IPS DF 6.9 (cell line): ENCODE measurements at regions not wholly inside any gene's neighbourhood (a gene's known extent, or its start where the extent isn't known, plus 50 kb on each side); places are given as distances from the start of the nearest gene placed in this dataset.
"Not testable (repeated sequence)": the region's sequence is repeated elsewhere in the genome, so short reads cannot be mapped to it uniquely, and the experiment has no call there.

Source experiments
- DNase-seq: peaks from one replicate; pipeline ENCODE4 v3.0.0-alpha.2; 2013; ENCODE audit warnings: low read depth, low spot score
- H3K27ac ChIP-seq: one replicate; pipeline ENCODE4 v1.5.1; 2013; ENCODE audit warnings: low read length, control low read depth
- H3K27me3 ChIP-seq: 2 replicates; pipeline ENCODE4 v1.6.1; 2013; ENCODE audit warnings: mild to moderate bottlenecking, low read length; ENCODE audit not compliant: control insufficient read depth, insufficient read depth
- H3K36me3 ChIP-seq: 2 replicates; pipeline ENCODE4 v1.6.1; 2013; ENCODE audit warnings: low read length; ENCODE audit not compliant: control insufficient read depth, insufficient read depth
- H3K4me1 ChIP-seq: 2 replicates; pipeline ENCODE4 v1.6.1; 2013; ENCODE audit warnings: low read length; ENCODE audit not compliant: control insufficient read depth, insufficient read depth
- H3K4me3 ChIP-seq: 2 replicates; pipeline ENCODE4 v1.5.1; 2013; ENCODE audit warnings: mild to moderate bottlenecking, low read length
- H3K9me3 ChIP-seq: 2 replicates; pipeline ENCODE4 v1.6.1; 2013; ENCODE audit warnings: low read length, inconsistent platforms; ENCODE audit not compliant: control insufficient read depth, insufficient read depth
- WGBS: extraction: QIAGEN DNeasy Blood & Tissue Kit; methylation state at CpG from one replicate; pipeline ENCODE4 v1.1.7; 2013; ENCODE audit warnings: mixed read lengths, missing lambda C conversion rate; ENCODE audit not compliant: insufficient read length, insufficient coverage; 5-methylcytosine and 5-hydroxymethylcytosine counted together

- Histone ChIP-seq H3K27me3 (no peaks in the 10 kb centered on the region), H3K36me3 (no peaks in the 10 kb centered on the region), H3K4me3 (no peak overlapping the region), H3K4me1 (no peaks in the 10 kb centered on the region; the same call in 1 of the 2 replicates), H3K9me3 (no peaks in the 10 kb centered on the region), H3K27ac (no peak overlapping the region)
- DNase-seq, result no peak
- WGBS, result no CpG with 5 or more reads among the region's 6 CpGs
These were observed 111.8 kb downstream of the HMHB1 start for GRCh38 chr5:143923634-143924266.

GRCh38 chr5:143924311-143924978 is 112.5 kb downstream of the HMHB1 start:
- whole genome bisulfite sequencing, result no CpG with 5 or more reads among the region's 4 CpGs
- no peaks in the 10 kb centered on the region; the same call in 1 of the 2 replicates for H3K4me1 ChIP-seq
- H3K9me3 ChIP-seq, result no peaks in the 10 kb centered on the region
- H3K4me3 ChIP-seq, result no peak overlapping the region
- no peaks in the 10 kb centered on the region for H3K27me3 ChIP-seq
- no peak for DNase-seq
- H3K36me3 ChIP-seq, result no peaks in the 10 kb centered on the region
- no peak overlapping the region for H3K27ac ChIP-seq

GRCh38 chr5:143924979-143925325 is 113.0 kb downstream of the HMHB1 start:
- H3K9me3 ChIP-seq, DNase-seq, H3K27me3 ChIP-seq, H3K4me1 ChIP-seq, H3K4me3 ChIP-seq, H3K27ac ChIP-seq, H3K36me3 ChIP-seq: not testable (repeated sequence)
- WGBS, result no CpG with 5 or more reads among the region's 3 CpGs

- no peak overlapping the region for H3K27ac ChIP-seq
- no peaks in the 10 kb centered on the region for H3K9me3 ChIP-seq
- no peaks in the 10 kb centered on the region for H3K27me3 ChIP-seq
- DNase-seq, result no peak
- H3K4me3 ChIP-seq, result no peak overlapping the region
- peaks cover 2% of the 10 kb centered on the region; the same call in 1 of the 2 replicates for H3K4me1 ChIP-seq
- H3K36me3 ChIP-seq, result no peaks in the 10 kb centered on the region
These were observed 117.5 kb downstream of the HMHB1 start for GRCh38 chr5:143929486-143929885.

- Histone ChIP-seq H3K36me3 (no peaks in the 10 kb centered on the region), H3K4me1 (peaks cover 2% of the 10 kb centered on the region; the same call in 1 of the 2 replicates), H3K4me3 (no peak overlapping the region), H3K27me3 (no peaks in the 10 kb centered on the region), H3K9me3 (no peaks in the 10 kb centered on the region), H3K27ac (no peak overlapping the region)
- DNase-seq, result no peak
These were observed 118.6 kb downstream of the HMHB1 start for GRCh38 chr5:143930561-143930960.

- no peak overlapping the region for H3K4me3 ChIP-seq
- WGBS, result no CpG with 5 or more reads among the region's 4 CpGs
- no peaks in the 10 kb centered on the region for H3K27me3 ChIP-seq
- peaks cover 2% of the 10 kb centered on the region; the same call in 1 of the 2 replicates for H3K4me1 ChIP-seq
- no peak overlapping the region for H3K27ac ChIP-seq
- H3K36me3 ChIP-seq, result no peaks in the 10 kb centered on the region
- no peaks in the 10 kb centered on the region for H3K9me3 ChIP-seq
- DNase-seq, result no peak
These were observed 119.5 kb downstream of the HMHB1 start for GRCh38 chr5:143931476-143931875.

- H3K4me3 ChIP-seq, result no peak overlapping the region
- DNase-seq, result no peak
- H3K9me3 ChIP-seq, result no peaks in the 10 kb centered on the region
- H3K27me3 ChIP-seq, result no peaks in the 10 kb centered on the region
- H3K27ac ChIP-seq, result no peak overlapping the region
- H3K4me1 ChIP-seq, result peaks cover 2% of the 10 kb centered on the region; the same call in 1 of the 2 replicates
- WGBS, result no CpG with 5 or more reads among the region's 1 CpG
- H3K36me3 ChIP-seq, result no peaks in the 10 kb centered on the region
These were observed 120.0 kb downstream of the HMHB1 start for GRCh38 chr5:143931986-143932385.

- no peaks in the 10 kb centered on the region for H3K36me3 ChIP-seq
- no peaks in the 10 kb centered on the region for H3K9me3 ChIP-seq
- H3K4me3 ChIP-seq, result no peak overlapping the region
- WGBS, result no CpG with 5 or more reads among the region's 1 CpG
- H3K27ac ChIP-seq, result no peak overlapping the region
- H3K27me3 ChIP-seq, result no peaks in the 10 kb centered on the region
- DNase-seq, result no peak
- H3K4me1 ChIP-seq, result peaks cover 2% of the 10 kb centered on the region; the same call in 1 of the 2 replicates
These were observed 120.6 kb downstream of the HMHB1 start for GRCh38 chr5:143932584-143932983.

- Histone ChIP-seq H3K9me3 (no peaks in the 10 kb centered on the region), H3K4me3 (no peak overlapping the region), H3K36me3 (no peaks in the 10 kb centered on the region), H3K27ac (no peak overlapping the region), H3K27me3 (no peaks in the 10 kb centered on the region), H3K4me1 (peaks cover 2% of the 10 kb centered on the region; the same call in 1 of the 2 replicates)
- no CpG with 5 or more reads among the region's 3 CpGs for whole genome bisulfite sequencing
- no peak for DNase-seq
These were observed 121.5 kb downstream of the HMHB1 start for GRCh38 chr5:143933451-143933850.

- no peaks in the 10 kb centered on the region for H3K9me3 ChIP-seq
- no peak overlapping the region for H3K4me3 ChIP-seq
- no peak for DNase-seq
- no peaks in the 10 kb centered on the region for H3K27me3 ChIP-seq
- WGBS, result no CpG with 5 or more reads among the region's 2 CpGs
- H3K27ac ChIP-seq, result no peak overlapping the region
- no peaks in the 10 kb centered on the region for H3K36me3 ChIP-seq
- peaks cover 2% of the 10 kb centered on the region; the same call in 1 of the 2 replicates for H3K4me1 ChIP-seq
These were observed 122.9 kb downstream of the HMHB1 start for GRCh38 chr5:143934821-143935220.

GRCh38 chr5:143938230-143938629 is 126.3 kb downstream of the HMHB1 start:
- Histone ChIP-seq H3K27me3 (no peaks in the 10 kb centered on the region), H3K27ac (no peak overlapping the region), H3K9me3 (no peaks in the 10 kb centered on the region), H3K4me1 (no peaks in the 10 kb centered on the region), H3K4me3 (no peak overlapping the region), H3K36me3 (no peaks in the 10 kb centered on the region)
- DNase-seq, result no peak
